Ecto neural progenitor cell (in vitro differentiated cells): ENCODE measurements at regions not wholly inside any gene's neighbourhood (a gene's known extent, or its start where the extent isn't known, plus 50 kb on each side); places are given as distances from the start of the nearest gene placed in this dataset.

ENCODE experiments used
- DNase-seq: peaks from one replicate; pipeline ENCODE4 v3.0.0-alpha.2; 2018; ENCODE audit warnings: low spot score

DNA sequence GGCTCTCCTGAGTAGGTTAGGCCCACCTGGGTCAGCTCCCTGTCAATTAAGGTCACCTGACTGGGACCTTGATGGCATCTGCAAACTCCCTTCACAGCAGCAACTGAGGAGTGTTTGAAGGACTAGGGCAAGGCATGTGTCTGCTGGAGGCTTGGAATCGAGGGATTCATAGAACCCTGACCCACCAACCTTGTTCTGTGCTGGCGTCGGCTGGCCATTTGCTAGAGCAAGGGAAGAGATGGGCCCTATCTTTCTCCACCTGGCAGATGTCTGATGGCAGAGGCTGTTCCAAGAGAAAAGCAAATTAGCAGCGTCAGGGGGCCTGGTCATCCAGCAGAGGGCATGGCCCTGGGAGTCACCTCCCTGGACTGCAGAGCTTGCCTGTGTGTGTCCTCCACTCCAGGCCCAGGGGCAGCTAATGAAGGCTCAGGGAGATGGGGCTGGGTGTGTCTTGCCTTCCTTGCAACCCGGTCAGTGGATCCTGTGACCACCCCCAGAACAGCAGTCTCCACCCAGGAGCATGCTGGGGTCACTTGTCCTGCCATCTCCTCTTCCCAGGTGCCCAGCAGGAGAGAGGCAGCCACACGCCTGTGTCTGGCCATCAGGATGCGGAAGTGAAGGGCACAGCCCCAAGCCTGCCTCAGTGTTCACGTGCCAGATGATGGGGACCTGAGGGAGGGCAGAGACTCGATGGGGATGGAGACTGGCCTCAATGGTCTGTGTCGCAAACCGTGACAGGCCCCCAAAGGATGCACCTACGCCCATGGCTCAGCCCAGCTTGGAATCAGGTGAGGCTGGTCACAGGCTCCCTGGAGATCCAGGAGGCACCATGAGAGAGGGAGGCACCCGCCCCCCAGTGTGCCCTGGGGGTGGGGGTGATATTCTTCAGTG, 53.9 kb downstream of the BARX1 start:
- DNase-seq: peak; percentile 39

DNA sequence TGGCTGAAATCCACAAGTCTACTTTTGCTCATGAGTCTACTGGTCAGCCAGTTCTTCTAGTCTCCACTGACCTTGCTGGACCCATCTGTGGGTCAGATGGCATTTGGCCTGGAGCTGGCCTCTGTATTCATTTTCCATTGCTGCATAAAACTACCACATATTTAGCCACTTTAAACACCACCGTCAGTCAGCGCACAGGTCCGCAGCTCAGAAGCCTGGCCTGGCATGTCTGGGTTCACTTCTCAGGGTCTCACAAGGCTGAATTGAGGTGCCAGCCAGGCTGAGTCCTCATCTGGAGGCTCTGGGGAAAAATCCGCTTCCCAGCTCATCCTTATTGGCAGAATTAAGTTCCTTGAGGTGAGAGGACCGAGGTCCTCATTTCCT, 54.7 kb downstream of the BARX1 start:
- DNase-seq: no peak

DNA sequence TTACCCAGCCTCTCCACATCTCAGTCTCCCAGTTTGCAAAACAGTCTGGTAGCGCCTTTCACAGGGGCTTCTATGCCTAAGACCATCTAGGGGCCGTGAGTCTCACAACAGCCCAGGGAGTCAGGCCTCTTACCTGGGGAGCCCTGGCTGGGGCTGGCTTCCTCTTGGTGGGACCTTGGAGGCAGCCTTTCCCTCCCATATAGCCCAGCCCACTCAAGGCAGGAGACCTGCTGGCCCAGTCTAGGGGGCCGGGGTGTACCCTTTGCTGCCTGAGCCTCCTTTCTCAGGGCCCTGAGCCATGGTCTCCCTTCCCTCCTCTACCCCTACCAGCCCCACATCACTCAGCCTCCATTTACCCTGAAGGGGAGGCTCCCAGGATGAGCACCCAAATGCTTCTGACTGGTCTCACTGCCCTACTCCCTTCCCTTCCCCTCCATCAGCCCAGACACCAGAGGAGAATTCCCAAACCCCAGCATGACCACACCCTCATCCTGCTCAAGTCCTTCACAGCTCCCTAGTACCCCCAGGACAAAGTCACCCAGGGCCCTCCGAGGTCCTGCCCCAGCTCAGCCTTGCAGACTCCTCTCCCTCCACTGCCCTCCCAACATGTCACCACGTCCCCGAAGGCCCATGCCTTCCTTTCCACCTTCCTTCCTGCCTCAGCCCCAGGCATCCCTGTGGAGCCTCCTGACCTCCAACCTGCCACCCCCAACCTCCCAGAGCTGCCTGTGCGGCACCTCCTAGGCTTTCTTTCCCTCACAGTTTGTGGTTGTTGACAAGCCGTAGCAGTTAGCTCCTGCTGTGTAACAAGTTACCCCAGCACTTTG, 55.3 kb downstream of the BARX1 start:
- DNase-seq: no peak

GRCh38 chr9:93898502-93899426, 56.4 kb downstream of the BARX1 start:
- DNase-seq: no peak

DNA sequence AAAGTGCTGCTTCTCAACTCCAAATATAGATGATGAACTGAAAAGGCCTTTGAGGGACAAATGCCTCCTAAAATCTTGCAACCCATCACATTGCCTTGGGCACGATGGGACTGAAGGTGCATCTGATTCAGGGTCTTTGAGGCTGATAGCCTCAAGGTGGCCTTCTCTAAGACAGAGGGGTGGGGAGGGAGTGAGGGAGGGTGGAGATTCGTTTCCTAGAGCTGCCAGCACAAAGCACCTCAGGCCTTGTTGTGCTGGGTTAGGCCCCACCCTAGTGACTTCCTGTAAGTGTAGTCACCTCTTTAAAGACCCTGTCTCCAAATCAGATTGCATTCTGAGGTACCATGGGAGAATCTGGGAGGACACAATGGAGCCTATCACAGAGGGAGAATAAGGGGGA, 57.1 kb downstream of the BARX1 start:
- DNase-seq: no peak

DNA sequence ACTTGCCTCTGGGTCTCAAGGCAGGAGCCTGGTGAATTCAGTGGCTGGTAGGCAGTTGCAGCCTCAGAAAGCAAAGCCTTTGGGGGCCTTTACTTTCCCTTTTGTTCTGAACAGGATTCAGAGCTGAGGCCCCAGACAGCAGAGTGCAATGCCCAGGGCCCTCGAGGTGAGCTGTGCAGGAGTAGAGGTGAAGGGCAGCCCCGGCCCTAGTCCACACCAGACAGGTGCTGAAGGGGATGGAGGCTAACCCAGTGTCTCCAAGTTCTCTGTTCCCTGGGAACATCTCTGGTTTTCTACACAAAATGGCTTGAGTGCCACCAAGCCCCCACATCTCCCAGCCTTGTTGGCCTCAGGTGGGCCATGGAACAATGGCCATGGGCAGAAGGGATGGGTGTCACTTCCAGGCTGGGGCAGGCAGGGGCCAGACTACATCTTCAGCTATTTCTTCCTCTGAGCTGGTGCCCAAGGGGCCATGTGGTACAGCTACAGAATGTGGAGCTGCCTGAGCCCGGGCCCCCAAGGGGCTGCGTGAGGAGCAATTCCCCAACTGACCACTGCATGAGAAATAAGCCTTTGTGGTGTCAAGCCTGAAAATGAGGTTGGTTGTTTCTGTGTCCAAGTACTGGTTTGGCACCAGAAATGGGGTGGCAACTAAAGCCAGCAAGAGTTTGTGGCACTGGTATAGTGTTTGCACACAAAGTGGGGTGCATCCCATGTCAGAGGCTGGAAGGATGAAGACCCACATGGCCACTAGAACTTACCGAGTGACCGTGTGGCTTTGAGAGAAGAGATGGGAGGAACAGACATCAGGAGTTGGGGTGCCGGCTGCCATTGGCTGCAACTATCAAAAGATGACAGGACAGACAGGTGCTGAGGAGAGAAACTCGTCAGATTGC, 57.8 kb downstream of the BARX1 start:
- DNase-seq: no peak

DNA sequence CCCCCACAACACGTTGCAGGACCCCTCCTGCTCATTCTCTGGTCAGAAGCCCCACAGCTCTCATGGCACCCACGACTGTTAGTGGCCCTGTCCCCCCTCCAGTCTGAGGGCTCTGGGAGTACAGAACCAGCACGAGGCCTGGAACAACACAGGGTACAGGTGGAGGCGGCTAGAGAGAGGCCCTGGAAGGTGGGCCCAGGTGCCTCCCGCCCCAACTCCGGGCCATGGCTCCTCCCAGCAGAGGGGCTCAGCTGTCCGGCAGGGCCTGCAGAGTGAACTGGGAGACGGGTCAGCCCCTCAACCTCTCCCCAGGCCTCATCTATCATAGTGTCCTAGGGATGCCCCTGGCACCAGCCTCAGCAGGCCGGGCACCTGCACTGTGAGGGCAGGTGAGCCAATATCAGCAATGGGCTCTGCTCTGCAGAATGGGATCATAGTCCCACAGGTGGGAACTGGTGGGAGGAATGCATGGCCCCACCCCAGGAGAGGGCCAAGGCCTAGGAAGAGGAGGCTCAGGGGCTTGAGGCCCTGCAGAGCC, 58.6 kb downstream of the BARX1 start:
- no peak for DNase-seq

DNA sequence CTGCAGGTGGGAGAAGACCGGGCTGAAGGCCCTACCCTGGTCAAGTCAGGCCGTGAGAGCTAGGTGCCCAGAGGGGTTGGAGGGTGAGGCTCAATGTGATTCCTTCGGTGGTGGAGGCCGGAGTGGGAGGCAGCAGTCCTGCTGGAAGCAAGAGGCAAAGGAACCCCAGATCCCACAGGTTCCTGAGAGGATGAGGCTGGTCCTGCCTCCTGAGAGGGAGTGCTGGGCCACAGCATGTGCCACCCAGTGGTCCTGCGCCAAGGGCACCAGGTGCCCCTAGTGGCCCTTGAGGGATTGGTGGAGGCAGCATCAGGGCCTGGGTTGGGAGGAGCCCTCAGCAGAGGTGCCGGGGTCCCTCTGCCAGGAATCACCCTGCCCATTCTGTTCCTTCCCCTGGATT, 59.1 kb downstream of the BARX1 start:
- DNase-seq: no peak

- DNase-seq: no peak
Observed at GRCh38 chr9:93895535-93895934, 59.6 kb downstream of the BARX1 start.

GRCh38 chr9:93894691-93895079, 60.5 kb downstream of the BARX1 start:
- DNase-seq: no peak

GRCh38 chr9:93893899-93894690, 61.1 kb downstream of the BARX1 start:
- no peak for DNase-seq

- no peak for DNase-seq
Observed at GRCh38 chr9:93893194-93893593, 62.0 kb downstream of the BARX1 start.

DNA sequence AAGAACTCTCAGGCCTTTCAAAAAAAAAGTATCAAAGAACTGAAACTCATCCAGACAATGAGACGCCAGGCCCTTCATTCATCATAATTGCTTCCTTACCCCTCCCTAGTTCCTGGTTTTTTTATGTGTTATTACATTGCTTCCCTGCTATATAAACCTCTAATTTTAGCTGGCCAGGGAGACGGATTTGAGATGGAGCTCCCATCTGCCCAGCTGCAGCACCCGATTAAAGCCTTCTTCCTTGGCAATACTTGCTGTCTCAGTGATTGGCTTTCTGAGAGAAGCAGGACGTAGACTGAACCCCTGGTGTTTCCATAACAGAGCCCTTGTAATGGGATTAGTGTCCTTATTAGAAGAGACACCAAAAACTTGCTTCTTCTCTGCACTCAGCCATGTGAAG, 62.4 kb downstream of the BARX1 start:
- no peak for DNase-seq

GRCh38 chr9:93891549-93892310, 63.4 kb downstream of the BARX1 start:
- DNase-seq: no peak

DNA sequence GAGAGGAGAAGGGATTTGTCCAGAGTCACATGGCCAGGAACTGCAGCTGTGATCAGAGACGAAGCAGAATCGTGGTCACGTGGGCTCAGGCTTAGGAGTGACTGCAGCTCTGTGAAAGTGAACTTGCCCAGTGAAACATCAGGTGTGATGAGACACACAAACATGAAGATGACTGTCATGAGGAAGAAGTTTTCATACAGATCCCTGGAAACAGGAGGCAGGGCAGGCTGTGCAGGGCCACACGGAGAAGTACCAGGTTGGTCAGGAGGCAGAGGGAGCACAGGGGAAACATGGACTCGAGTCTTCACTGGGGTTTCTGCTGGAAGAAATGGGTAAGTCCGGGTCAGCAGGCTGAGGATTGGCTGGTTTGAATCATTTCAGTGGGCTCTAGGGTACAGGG, 64.1 kb downstream of the BARX1 start:
- DNase-seq: no peak

GRCh38 chr9:93890436-93890935, 64.7 kb downstream of the BARX1 start:
- no peak for DNase-seq

GRCh38 chr9:93886911-93887310, 68.2 kb downstream of the BARX1 start:
- DNase-seq: peak; percentile 44

DNA sequence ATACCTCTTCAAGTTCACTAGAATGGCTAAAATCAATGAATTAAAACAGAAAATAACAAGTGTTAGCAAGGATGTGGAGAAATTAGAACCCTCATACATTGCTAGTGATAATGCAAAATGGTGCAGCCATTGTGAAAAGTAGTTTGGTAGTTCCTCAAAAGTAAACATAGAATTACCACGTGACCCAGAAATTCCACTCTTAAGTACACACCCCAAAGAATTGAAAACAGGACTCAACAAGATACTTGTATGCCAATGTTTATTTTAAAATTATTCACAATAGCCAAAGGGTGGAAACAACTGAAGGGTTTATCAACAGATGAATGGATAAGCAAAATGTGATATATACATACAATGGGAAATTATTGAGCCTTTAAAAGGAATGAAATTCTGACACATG, 70.3 kb downstream of the BARX1 start:
- no peak for DNase-seq
